H1 (cell line): ENCODE measurements at regions not wholly inside any gene's neighbourhood (a gene's known extent, or its start where the extent isn't known, plus 50 kb on each side); places are given as distances from the start of the nearest gene placed in this dataset.

Experiments used
- CTCF ChIA-PET: fragments of 300-600 bp; sonication (Branson Sonifier 250); formaldehyde crosslinking; loops from one replicate; lab custom pipeline; 2021; ENCODE audit not compliant: partially characterized antibody; lab: Charles Lee
- POLR2A ChIA-PET: fragments of 300-600 bp; sonication (Branson Sonifier 250); formaldehyde crosslinking; loops from one replicate; lab custom pipeline; 2021; ENCODE audit warnings: inconsistent platforms; ENCODE audit not compliant: partially characterized antibody; lab: Charles Lee
- DNase-seq, 2 experiments: peaks; one replicate each; pipeline versions ENCODE4 v3.0.0 to v3.0.0-alpha.2; 2010 to 2022; ENCODE audit warnings: low spot score in 2 of 2, low read depth in 1 of 2, mixed read lengths in 1 of 2
- FAIRE-seq: peaks from 2 replicates; lab custom pipeline; 2011; peaks lifted over from hg19 to GRCh38; lab: Jason Lieb, UNC
- H2AFZ ChIP-seq: 2 replicates; pipeline ENCODE4 v1.8.1; 2012; ENCODE audit warnings: low read length, inconsistent platforms
- H2AK5ac ChIP-seq: 2 replicates; pipeline ENCODE4 v1.6.1; 2013; ENCODE audit warnings: low read depth, low read length
- H2BK120ac ChIP-seq: replicated peaks from 2 replicates; pipeline ENCODE3; 2013; ENCODE audit warnings: low read depth, low read length, inconsistent platforms
- H2BK12ac ChIP-seq: 2 replicates; pipeline ENCODE4 v1.6.1; 2013; ENCODE audit warnings: low read depth, low read length
- H2BK15ac ChIP-seq: 2 replicates; pipeline ENCODE4 v1.6.1; 2013; ENCODE audit warnings: low read length
- H2BK20ac ChIP-seq: 2 replicates; pipeline ENCODE4 v1.6.1; 2013; ENCODE audit warnings: low read length
- H2BK5ac ChIP-seq: 2 replicates; pipeline ENCODE4 v1.6.1; 2013; ENCODE audit warnings: low read depth, low read length
- H3K14ac ChIP-seq: 2 replicates; pipeline ENCODE4 v1.6.1; 2013; ENCODE audit warnings: inconsistent platforms; ENCODE audit not compliant: insufficient read length
- H3K18ac ChIP-seq: 2 replicates; pipeline ENCODE4 v1.6.1; 2013; ENCODE audit warnings: low read length; ENCODE audit errors: extremely low read depth
- H3K23ac ChIP-seq: 2 replicates; pipeline ENCODE4 v1.6.1; 2013; ENCODE audit warnings: inconsistent platforms; ENCODE audit not compliant: insufficient read length
- H3K23me2 ChIP-seq: 2 replicates; pipeline ENCODE4 v1.6.1; 2013; ENCODE audit warnings: low read depth, low read length
- H3K27ac ChIP-seq: 2 replicates; pipeline ENCODE4 v1.6.1; 2011; ENCODE audit warnings: low read depth, low read length, inconsistent platforms
- H3K27me3 ChIP-seq, 4 experiments: replicated peaks in 1 of 4; 1 replicate in 1 of 4; 2 replicates in 3 of 4; pipeline versions ENCODE4 v1.6.1 to v1.8.1; 2011 to 2013; ENCODE audit warnings: low read length in 3 of 4, mild to moderate bottlenecking in 3 of 4, inconsistent platforms in 2 of 4, mixed read lengths in 2 of 4, moderate library complexity in 1 of 4; ENCODE audit not compliant: control insufficient read depth in 3 of 4, insufficient read depth in 3 of 4; ENCODE audit errors: extremely low read depth in 1 of 4
- H3K36me3 ChIP-seq, 4 experiments: 2 replicates each; pipeline versions ENCODE4 v1.6.1 to v1.8.1; 2011 to 2013; ENCODE audit warnings: mild to moderate bottlenecking in 4 of 4, low read length in 3 of 4, moderate library complexity in 2 of 4, control low read depth in 1 of 4, inconsistent platforms in 1 of 4; ENCODE audit not compliant: insufficient read depth in 4 of 4, control insufficient read depth in 2 of 4
- H3K4ac ChIP-seq: replicated peaks from 2 replicates; pipeline ENCODE3; 2013; ENCODE audit warnings: low read length, low read depth, mixed read lengths, inconsistent platforms; ENCODE audit not compliant: insufficient read length
- H3K4me1 ChIP-seq, 4 experiments: replicated peaks in 1 of 4; 1 replicate in 1 of 4; 2 replicates in 3 of 4; pipeline versions ENCODE4 v1.6.1 to v1.8.1; 2011 to 2013; ENCODE audit warnings: low read length in 3 of 4, inconsistent platforms in 2 of 4, mixed read lengths in 1 of 4; ENCODE audit not compliant: insufficient read depth in 4 of 4, control insufficient read depth in 3 of 4
- H3K4me2 ChIP-seq, 2 experiments: 2 replicates each; pipeline versions ENCODE4 v1.6.1 to v1.8.1; 2011 to 2013; ENCODE audit warnings: low read depth in 2 of 2, low read length in 2 of 2, control low read depth in 1 of 2, inconsistent platforms in 1 of 2, mild to moderate bottlenecking in 1 of 2; ENCODE audit not compliant: insufficient read depth in 1 of 2
- H3K4me3 ChIP-seq, 4 experiments: fragments of 200-600, 300-600 bp in 1 of 4; sonication (generic), shearing (Covaris generic), sonication (Bioruptor Twin) in 1 of 4; 2 replicates each; pipeline versions ENCODE4 v1.5.1 to v1.8.1; 2011 to 2016; ENCODE audit warnings: low read length in 4 of 4, low read depth in 3 of 4, control low read depth in 2 of 4, inconsistent platforms in 2 of 4, mild to moderate bottlenecking in 2 of 4, mixed read lengths in 1 of 4, moderate library complexity in 1 of 4; ENCODE audit not compliant: insufficient read depth in 2 of 4; ENCODE audit errors: extremely low read depth in 1 of 4
- H3K56ac ChIP-seq: replicated peaks from 2 replicates; pipeline ENCODE3; 2013; ENCODE audit warnings: low read depth, mild to moderate bottlenecking, mixed read lengths, low read length, inconsistent platforms; ENCODE audit not compliant: insufficient read length
- H3K79me1 ChIP-seq: 2 replicates; pipeline ENCODE4 v1.6.1; 2013; ENCODE audit warnings: low read depth, low read length, control low read depth
- H3K79me2 ChIP-seq, 2 experiments: 2 replicates each; pipeline versions ENCODE4 v1.6.1 to v1.8.1; 2012 to 2013; ENCODE audit warnings: low read length in 2 of 2, mild to moderate bottlenecking in 2 of 2, inconsistent platforms in 1 of 2; ENCODE audit not compliant: insufficient read depth in 2 of 2, control insufficient read depth in 1 of 2
- H3K9ac ChIP-seq, 4 experiments: replicated peaks in 1 of 4; 1 replicate in 1 of 4; 2 replicates in 3 of 4; pipeline versions ENCODE4 v1.6.1 to v1.8.1; 2011 to 2013; ENCODE audit warnings: low read depth in 3 of 4, low read length in 3 of 4, control low read depth in 2 of 4, mild to moderate bottlenecking in 2 of 4, moderate library complexity in 2 of 4, inconsistent platforms in 1 of 4; ENCODE audit errors: extremely low read depth in 1 of 4
- H3K9me3 ChIP-seq, 2 experiments: 2 replicates each; pipeline versions ENCODE4 v1.6.1 to v1.8.1; 2012 to 2013; ENCODE audit warnings: mild to moderate bottlenecking in 2 of 2, moderate library complexity in 2 of 2, control low read depth in 1 of 2, inconsistent platforms in 1 of 2, low read depth in 1 of 2, low read length in 1 of 2, mixed read lengths in 1 of 2; ENCODE audit not compliant: insufficient read depth in 2 of 2
- H4K20me1 ChIP-seq, 2 experiments: replicated peaks in 1 of 2; 2 replicates each; pipeline versions ENCODE3 to v1.8.1; 2011 to 2013; ENCODE audit warnings: inconsistent platforms in 2 of 2, low read length in 2 of 2, mild to moderate bottlenecking in 1 of 2; ENCODE audit not compliant: insufficient read depth in 2 of 2, control insufficient read depth in 1 of 2
- H4K5ac ChIP-seq: 2 replicates; pipeline ENCODE4 v1.6.1; 2013; ENCODE audit warnings: low read length, low read depth, mixed read lengths, inconsistent platforms; ENCODE audit not compliant: insufficient read length
- H4K8ac ChIP-seq: 2 replicates; pipeline ENCODE4 v1.8.0; 2013; ENCODE audit warnings: mild to moderate bottlenecking, moderate library complexity, low read length, inconsistent platforms; ENCODE audit not compliant: insufficient read depth; ENCODE audit errors: extremely low read depth
- H4K91ac ChIP-seq: replicated peaks from 2 replicates; pipeline ENCODE3; 2013; ENCODE audit warnings: low read length, mixed read lengths, inconsistent platforms; ENCODE audit not compliant: insufficient read length
- CBX5 ChIP-seq: fragments of 300-800, 300-1000 bp; sonication (generic); IDR thresholded peaks from 2 replicates; pipeline ENCODE4 v1.7.1; 2016; ENCODE audit warnings: antibody characterized with exemption, low read length, low read depth
- EGR1 ChIP-seq: IDR thresholded peaks from 2 replicates; pipeline ENCODE4 v1.6.1; 2011; ENCODE audit warnings: low read depth, low read length, borderline replicate concordance
- JUN ChIP-seq: IDR thresholded peaks from 2 replicates; pipeline ENCODE4 v1.6.1; 2011; ENCODE audit warnings: low read depth, mild to moderate bottlenecking, improper control_type of control experiment, low read length
- MAFK ChIP-seq: IDR thresholded peaks from 2 replicates; pipeline ENCODE4 v1.6.1; 2012; ENCODE audit warnings: low read depth, mild to moderate bottlenecking, improper control_type of control experiment, low read length
- POLR2AphosphoS5 ChIP-seq: IDR thresholded peaks from 2 replicates; pipeline ENCODE4 v1.6.1; 2011; ENCODE audit warnings: low read depth, low read length
- RBBP5 ChIP-seq: IDR thresholded peaks from 2 replicates; pipeline ENCODE4 v1.7.1; 2012; ENCODE audit warnings: low read depth, mild to moderate bottlenecking, inconsistent platforms, low read length, moderate library complexity, borderline replicate concordance
- SP2 ChIP-seq: IDR thresholded peaks from 2 replicates; pipeline ENCODE4 v1.6.1; 2012; ENCODE audit warnings: mild to moderate bottlenecking, low read length, inconsistent platforms
- WGBS, 2 experiments: shearing (Covaris generic) in 1 of 2; methylation state at CpG; one replicate each; pipeline versions ENCODE4 v1.1.6 to v1.1.7; 2013 to 2015; ENCODE audit warnings: low lambda C conversion rate in 2 of 2, mixed read lengths in 2 of 2, inconsistent platforms in 1 of 2, low coverage in 1 of 2, missing lambda C conversion rate in 1 of 2; ENCODE audit not compliant: insufficient replicate concordance in 2 of 2, insufficient coverage in 1 of 2, insufficient read length in 1 of 2; ENCODE audit errors: extremely low coverage in 1 of 2, missing lambda C conversion rate in 1 of 2; 5-methylcytosine and 5-hydroxymethylcytosine counted together

- H2BK12ac ChIP-seq: no peak overlapping the region
- no peak overlapping the region for H2BK15ac ChIP-seq
- H4K20me1 ChIP-seq: no peaks in the 10 kb centered on the region
- H3K4ac ChIP-seq: no peak overlapping the region
- no peak overlapping the region for H3K27ac ChIP-seq
- ChIA-PET CTCF (interaction anchor here (0.8 to 3.0 kb wide), 6 partner anchors 10 to 243 kb away, joined by 3 to 23 read pairs (median 6); no protein-coding TSS in a partner anchor), POLR2A (no interaction called here)
- H3K56ac ChIP-seq: no peak overlapping the region
- H3K9me3 ChIP-seq: peaks cover 13 to 20% of the 10 kb centered on the region in 2 experiments
- H3K9ac ChIP-seq: no peak overlapping the region
- no peak overlapping the region for H2BK20ac ChIP-seq
- no peaks in the 10 kb centered on the region; a peak in 2 of 8 replicates for H3K36me3 ChIP-seq
- H4K91ac ChIP-seq: no peak overlapping the region
- no peak for FAIRE-seq
- H3K4me1 ChIP-seq: no peaks in the 10 kb centered on the region
- H2BK5ac ChIP-seq: no peak overlapping the region
- no peak overlapping the region for H3K4me2 ChIP-seq
- H4K5ac ChIP-seq: no peak overlapping the region
- DNase-seq: no peak
- H2BK120ac ChIP-seq: no peak overlapping the region
- H2AFZ ChIP-seq: no peak overlapping the region
- H3K79me1 ChIP-seq: no peaks in the 10 kb centered on the region
- no peak overlapping the region for H3K23ac ChIP-seq
- H4K8ac ChIP-seq: no peak overlapping the region
- no peaks in the 10 kb centered on the region for H3K79me2 ChIP-seq
- H3K14ac ChIP-seq: no peak overlapping the region
- H3K23me2 ChIP-seq: no peaks in the 10 kb centered on the region
- H3K27me3 ChIP-seq: no peaks in the 10 kb centered on the region
- 98% methylated on average over 3 of the region's 3 CpGs; no CpG with 5 or more reads in 1 of the 2 experiments for WGBS, 2 experiments
- H2AK5ac ChIP-seq: no peak overlapping the region
- H3K18ac ChIP-seq: no peak overlapping the region
- H3K4me3 ChIP-seq: no peak overlapping the region
- no peak for TF ChIP-seq CBX5
- TF ChIP-seq POLR2AphosphoS5: no peak
- TF ChIP-seq RBBP5: no peak
- TF ChIP-seq JUN: no peak
- TF ChIP-seq EGR1: no peak
- no peak for TF ChIP-seq MAFK
- no peak for TF ChIP-seq SP2
Measured at GRCh38 chr14:83462759-83463158, 1929.1 kb upstream of the SEL1L start.
